ENCODE measurements at regions not wholly inside any gene's neighbourhood (a gene's known extent, or its start where the extent isn't known, plus 50 kb on each side); places are given as distances from the start of the nearest gene placed in this dataset.

DNA sequence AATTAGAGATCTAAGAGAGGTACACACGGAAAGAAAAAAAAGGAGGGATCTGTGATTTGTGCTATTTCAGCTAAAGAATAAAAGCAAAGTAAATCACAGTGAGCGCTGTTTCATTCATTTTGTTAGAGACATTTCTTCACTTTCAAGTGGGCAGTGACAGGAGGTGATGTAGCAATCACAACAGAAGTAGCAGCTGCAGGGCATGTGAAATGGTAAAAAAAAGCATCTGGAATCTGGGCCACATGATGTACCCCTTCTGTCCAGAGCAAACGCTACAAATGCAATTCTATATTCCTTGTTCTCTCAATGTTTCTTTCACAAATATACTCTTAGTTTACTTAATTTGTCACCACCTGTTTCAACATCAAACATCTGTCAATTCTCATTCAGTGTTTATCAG, 786.5 kb downstream of the LRRIQ3 start:
- Histone ChIP-seq H3K36me3 (no peaks in the 10 kb centered on the region), H3K4me1 (no peaks in the 10 kb centered on the region), H3K27me3 (no peaks in the 10 kb centered on the region), H3K27ac (no peak overlapping the region), H3K9me3 (no peaks in the 10 kb centered on the region), H3K4me3 (no peak overlapping the region)
- 52 to 64% (median 62%) methylated on average over 3 of the region's 3 CpGs for WGBS, 5 donors
- TF ChIP-seq, protein P1, sequence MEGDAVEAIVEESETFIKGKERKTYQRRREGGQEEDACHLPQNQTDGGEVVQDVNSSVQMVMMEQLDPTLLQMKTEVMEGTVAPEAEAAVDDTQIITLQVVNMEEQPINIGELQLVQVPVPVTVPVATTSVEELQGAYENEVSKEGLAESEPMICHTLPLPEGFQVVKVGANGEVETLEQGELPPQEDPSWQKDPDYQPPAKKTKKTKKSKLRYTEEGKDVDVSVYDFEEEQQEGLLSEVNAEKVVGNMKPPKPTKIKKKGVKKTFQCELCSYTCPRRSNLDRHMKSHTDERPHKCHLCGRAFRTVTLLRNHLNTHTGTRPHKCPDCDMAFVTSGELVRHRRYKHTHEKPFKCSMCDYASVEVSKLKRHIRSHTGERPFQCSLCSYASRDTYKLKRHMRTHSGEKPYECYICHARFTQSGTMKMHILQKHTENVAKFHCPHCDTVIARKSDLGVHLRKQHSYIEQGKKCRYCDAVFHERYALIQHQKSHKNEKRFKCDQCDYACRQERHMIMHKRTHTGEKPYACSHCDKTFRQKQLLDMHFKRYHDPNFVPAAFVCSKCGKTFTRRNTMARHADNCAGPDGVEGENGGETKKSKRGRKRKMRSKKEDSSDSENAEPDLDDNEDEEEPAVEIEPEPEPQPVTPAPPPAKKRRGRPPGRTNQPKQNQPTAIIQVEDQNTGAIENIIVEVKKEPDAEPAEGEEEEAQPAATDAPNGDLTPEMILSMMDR (IDR thresholded peaks at IDR 0.05) = no peak
- TF ChIP-seq EP300 (IDR thresholded peaks at IDR 0.05) = no peak
- TF ChIP-seq POLR2AphosphoS5 (IDR thresholded peaks at IDR 0.05) = no peak
- TF ChIP-seq POLR2A (IDR thresholded peaks at IDR 0.05) = no peak
- intact Hi-C loops (cut with DNase I; ENCODE audit: low total_unique reads) = no loop called here
- DNase-seq = no peak

DNA sequence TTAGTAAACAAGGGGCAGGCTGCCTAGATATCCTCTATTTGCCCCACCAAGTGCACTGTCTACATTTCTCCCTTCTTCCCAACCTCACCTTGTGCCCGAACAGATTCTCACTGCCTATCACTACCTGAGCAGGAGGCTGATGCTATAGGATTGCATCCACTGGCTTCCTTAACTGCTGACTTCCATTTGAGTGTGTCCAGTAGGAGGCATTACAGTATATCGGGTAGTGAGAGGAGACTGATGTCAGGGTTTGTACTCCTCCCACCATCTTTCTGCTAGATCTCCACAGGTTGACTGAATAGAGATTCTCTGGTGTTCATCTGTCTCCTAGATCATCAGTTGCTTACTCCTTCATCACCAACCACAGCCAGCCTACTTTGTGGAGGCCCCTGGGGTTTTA, 796.3 kb downstream of the LRRIQ3 start:
- no peak overlapping the region for H3K27ac ChIP-seq
- 80 to 96% (median 84%) methylated on average over 2 of the region's 2 CpGs for WGBS, 5 donors
- no peaks in the 10 kb centered on the region for H3K27me3 ChIP-seq
- H3K9me3 ChIP-seq = no peaks in the 10 kb centered on the region
- intact Hi-C loops (cut with DNase I; ENCODE audit: low total_unique reads) = no loop called here
- TF ChIP-seq, protein P1 (IDR thresholded peaks at IDR 0.05) = no peak
- TF ChIP-seq POLR2AphosphoS5 (IDR thresholded peaks at IDR 0.05) (no peak), POLR2A (IDR thresholded peaks at IDR 0.05) (no peak), EP300 (IDR thresholded peaks at IDR 0.05) (no peak)
- no peaks in the 10 kb centered on the region for H3K4me1 ChIP-seq
- H3K4me3 ChIP-seq = no peak overlapping the region
- no peak for DNase-seq
- H3K36me3 ChIP-seq = no peaks in the 10 kb centered on the region

DNA sequence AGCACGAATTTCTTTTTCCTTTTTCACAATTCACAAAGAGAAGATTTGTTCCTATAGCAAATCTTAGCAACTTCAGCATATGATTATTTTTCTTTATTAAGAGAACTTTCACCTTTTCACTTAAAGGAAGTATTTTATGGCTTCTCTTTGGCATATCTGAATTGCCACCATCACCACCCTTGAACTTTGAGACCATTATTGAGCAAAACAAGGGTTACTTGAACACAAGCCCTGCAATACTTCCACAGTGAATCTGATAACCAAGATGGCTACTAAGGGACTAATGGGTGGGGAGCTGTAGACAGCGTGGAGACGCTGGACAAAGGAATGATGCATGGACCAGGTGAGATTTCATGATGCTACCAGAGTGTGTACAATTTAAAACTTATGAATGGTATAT, 815.0 kb downstream of the LRRIQ3 start:
- Histone ChIP-seq H3K36me3 (no peaks in the 10 kb centered on the region), H3K4me1 (no peaks in the 10 kb centered on the region), H3K27ac (no peak overlapping the region), H3K27me3 (no peaks in the 10 kb centered on the region), H3K9me3 (no peaks in the 10 kb centered on the region), H3K4me3 (no peak overlapping the region)
- DNase-seq = no peak
- intact Hi-C loops (cut with DNase I; ENCODE audit: low total_unique reads) = no loop called here
- no peak for TF ChIP-seq POLR2A (IDR thresholded peaks at IDR 0.05)
- no peak for TF ChIP-seq POLR2AphosphoS5 (IDR thresholded peaks at IDR 0.05)
- TF ChIP-seq, protein P1 (IDR thresholded peaks at IDR 0.05) = no peak
- no peak for TF ChIP-seq EP300 (IDR thresholded peaks at IDR 0.05)
- WGBS, 5 donors = 71 to 79% (median 72%) methylated on average over 3 of the region's 3 CpGs

DNA sequence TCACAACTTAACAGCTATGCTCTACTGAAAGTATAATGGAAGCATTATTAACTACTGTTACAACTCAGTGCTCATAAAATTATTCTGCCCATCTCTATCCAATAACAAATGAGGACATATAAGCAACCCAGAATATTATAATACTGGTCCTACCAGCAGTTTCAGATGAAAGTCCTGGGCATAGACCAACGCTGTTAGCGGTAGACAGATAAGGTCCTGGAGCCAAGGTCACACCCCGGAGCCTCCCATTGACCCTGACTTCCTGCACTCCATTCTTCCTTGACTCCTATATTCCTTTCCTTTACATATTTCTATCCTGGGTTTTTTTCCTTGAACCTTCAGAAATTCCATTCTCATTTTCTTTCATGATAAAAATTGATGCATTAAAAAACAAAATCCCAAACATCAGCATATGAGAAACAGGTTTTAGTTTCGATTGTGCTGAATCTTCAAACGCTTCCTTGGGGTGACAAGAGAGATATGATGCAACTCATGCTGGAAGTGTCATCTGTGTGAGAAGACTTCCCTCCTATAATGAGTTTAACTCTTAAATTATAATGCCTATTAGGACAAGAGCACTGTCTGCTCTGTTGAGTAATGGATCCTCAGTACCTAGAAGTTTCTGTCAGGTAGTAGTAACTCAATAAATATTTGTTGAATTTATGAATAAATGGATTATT, 831.1 kb downstream of the LRRIQ3 start:
- WGBS, 5 donors = 77 to 84% (median 82%) methylated on average over 5 of the region's 5 CpGs
- DNase-seq = no peak
- Histone ChIP-seq H3K27ac (no peak overlapping the region), H3K9me3 (no peaks in the 10 kb centered on the region), H3K4me1 (no peaks in the 10 kb centered on the region), H3K36me3 (no peaks in the 10 kb centered on the region), H3K4me3 (no peak overlapping the region), H3K27me3 (no peaks in the 10 kb centered on the region)
- TF ChIP-seq, protein P1 (IDR thresholded peaks at IDR 0.05) = no peak
- TF ChIP-seq POLR2A (IDR thresholded peaks at IDR 0.05) (no peak), EP300 (IDR thresholded peaks at IDR 0.05) (no peak), POLR2AphosphoS5 (IDR thresholded peaks at IDR 0.05) (no peak)
- intact Hi-C loops (cut with DNase I; ENCODE audit: low total_unique reads) = no loop called here
